ENCODE measurements at regions not wholly inside any gene's neighbourhood (a gene's known extent, or its start where the extent isn't known, plus 50 kb on each side); places are given as distances from the start of the nearest gene placed in this dataset.

DNA sequence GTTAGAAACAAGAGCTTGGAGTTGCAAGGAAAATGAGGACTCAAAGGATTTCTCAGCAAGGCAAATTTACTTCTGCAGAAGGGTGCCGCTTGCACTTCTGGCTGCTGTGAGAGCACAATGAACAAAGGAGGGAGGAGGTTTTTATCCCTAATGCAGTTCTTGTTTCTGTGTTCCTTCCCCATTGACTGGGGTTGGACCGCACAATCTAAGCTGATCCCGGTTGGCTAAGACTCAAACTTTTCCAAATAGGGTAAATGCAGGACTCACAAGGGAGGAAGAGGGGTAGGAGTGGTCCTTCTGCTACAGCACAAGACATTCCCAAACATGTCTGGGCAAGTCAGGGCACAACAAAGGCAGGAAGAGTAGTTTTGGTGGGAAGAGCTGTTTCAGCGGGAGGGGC, 249.6 kb upstream of the MOCS1 start:
- Histone ChIP-seq H3K9ac (ENCODE audit: control insufficient read depth, extremely low read depth, insufficient read depth, low read length) (no peak overlapping the region), H2AFZ (ENCODE audit: control insufficient read depth, low read length) (no peak overlapping the region), H3K9me3 (ENCODE audit: control insufficient read depth, low read depth, low read length) (peaks cover 3% of the 10 kb centered on the region), H3K4me1 (ENCODE audit: control insufficient read depth, extremely low read depth, insufficient read depth, low read length) (no peaks in the 10 kb centered on the region), H3K4me3 (ENCODE audit: control insufficient read depth in 2 of 3, extremely low read depth in 1 of 3, insufficient read depth in 2 of 3, low read depth in 1 of 3, low read length in 3 of 3) (no peak overlapping the region), H3K4me2 (ENCODE audit: control insufficient read depth, extremely low read depth, insufficient read depth, low read depth, low read length) (no peak overlapping the region), H4K20me1 (ENCODE audit: control insufficient read depth, extremely low read depth, insufficient read depth, low read length) (no peaks in the 10 kb centered on the region), H3K9me1 (ENCODE audit: control insufficient read depth, extremely low read depth, insufficient read depth, low read length) (no peaks in the 10 kb centered on the region), H3K79me2 (ENCODE audit: control insufficient read depth, insufficient read depth, low read length) (no peaks in the 10 kb centered on the region), H3K27me3 (ENCODE audit: control insufficient read depth, extremely low read depth, insufficient read depth, low read length) (no peaks in the 10 kb centered on the region), H3K27ac (ENCODE audit: control insufficient read depth, insufficient read depth, low read length) (no peak overlapping the region), H3K36me3 (ENCODE audit: control insufficient read depth in 2 of 2, extremely low read depth in 1 of 2, insufficient read depth in 2 of 2, low read length in 2 of 2) (no peaks in the 10 kb centered on the region)
- dilution Hi-C loops (cut with MboI; ENCODE audit: extremely low pct_ligation_motif_present, low sequenced_read_pairs): no loop called here
- TF ChIP-seq, protein P1, sequence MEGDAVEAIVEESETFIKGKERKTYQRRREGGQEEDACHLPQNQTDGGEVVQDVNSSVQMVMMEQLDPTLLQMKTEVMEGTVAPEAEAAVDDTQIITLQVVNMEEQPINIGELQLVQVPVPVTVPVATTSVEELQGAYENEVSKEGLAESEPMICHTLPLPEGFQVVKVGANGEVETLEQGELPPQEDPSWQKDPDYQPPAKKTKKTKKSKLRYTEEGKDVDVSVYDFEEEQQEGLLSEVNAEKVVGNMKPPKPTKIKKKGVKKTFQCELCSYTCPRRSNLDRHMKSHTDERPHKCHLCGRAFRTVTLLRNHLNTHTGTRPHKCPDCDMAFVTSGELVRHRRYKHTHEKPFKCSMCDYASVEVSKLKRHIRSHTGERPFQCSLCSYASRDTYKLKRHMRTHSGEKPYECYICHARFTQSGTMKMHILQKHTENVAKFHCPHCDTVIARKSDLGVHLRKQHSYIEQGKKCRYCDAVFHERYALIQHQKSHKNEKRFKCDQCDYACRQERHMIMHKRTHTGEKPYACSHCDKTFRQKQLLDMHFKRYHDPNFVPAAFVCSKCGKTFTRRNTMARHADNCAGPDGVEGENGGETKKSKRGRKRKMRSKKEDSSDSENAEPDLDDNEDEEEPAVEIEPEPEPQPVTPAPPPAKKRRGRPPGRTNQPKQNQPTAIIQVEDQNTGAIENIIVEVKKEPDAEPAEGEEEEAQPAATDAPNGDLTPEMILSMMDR (optimal IDR thresholded peaks at IDR 0.05 in 1 of 3, IDR thresholded peaks at IDR 0.05 in 1 of 3, conservative IDR thresholded peaks at IDR 0.05 in 1 of 3; ENCODE audit: extremely low read depth in 1 of 3, insufficient read depth in 2 of 3, low read length in 3 of 3): no peak
- TF ChIP-seq EZH2 (IDR thresholded peaks at IDR 0.05; ENCODE audit: low read length): no peak
- FAIRE-seq (no peak), DNase-seq (ENCODE audit: low read depth, low spot score) (no peak)

DNA sequence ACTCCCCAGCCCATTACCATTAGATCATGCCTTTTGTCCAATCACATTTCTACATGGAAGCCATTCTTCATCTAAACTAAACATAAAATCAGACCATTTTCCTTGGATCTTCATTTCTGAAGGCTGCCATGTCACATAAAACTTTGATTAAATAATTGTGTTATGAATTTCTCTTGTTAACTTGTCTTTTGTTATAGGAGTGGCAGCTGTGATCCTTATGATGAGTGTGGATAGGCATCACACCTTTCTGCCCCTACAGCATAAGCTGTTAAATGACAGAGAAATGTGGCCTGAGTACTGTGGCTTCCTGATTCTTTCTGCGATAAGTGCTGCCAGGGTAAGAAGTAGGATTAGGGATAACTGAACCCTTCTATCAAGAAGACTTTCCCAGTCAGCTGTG, 247.1 kb upstream of the MOCS1 start:
- no peaks in the 10 kb centered on the region for H3K4me1 ChIP-seq (ENCODE audit: control insufficient read depth, extremely low read depth, insufficient read depth, low read length)
- H3K9me3 ChIP-seq (ENCODE audit: control insufficient read depth, low read depth, low read length): peaks cover 3% of the 10 kb centered on the region
- dilution Hi-C loops (cut with MboI; ENCODE audit: extremely low pct_ligation_motif_present, low sequenced_read_pairs): no loop called here
- no peak overlapping the region for H3K4me2 ChIP-seq (ENCODE audit: control insufficient read depth, extremely low read depth, insufficient read depth, low read depth, low read length)
- no peaks in the 10 kb centered on the region for H3K9me1 ChIP-seq (ENCODE audit: control insufficient read depth, extremely low read depth, insufficient read depth, low read length)
- no peak for TF ChIP-seq EZH2 (IDR thresholded peaks at IDR 0.05; ENCODE audit: low read length)
- TF ChIP-seq, protein P1 (optimal IDR thresholded peaks at IDR 0.05 in 1 of 3, IDR thresholded peaks at IDR 0.05 in 1 of 3, conservative IDR thresholded peaks at IDR 0.05 in 1 of 3; ENCODE audit: extremely low read depth in 1 of 3, insufficient read depth in 2 of 3, low read length in 3 of 3): no peak
- no peak overlapping the region for H3K27ac ChIP-seq (ENCODE audit: control insufficient read depth, insufficient read depth, low read length)
- no peaks in the 10 kb centered on the region for H3K36me3 ChIP-seq (ENCODE audit: control insufficient read depth in 2 of 2, extremely low read depth in 1 of 2, insufficient read depth in 2 of 2, low read length in 2 of 2)
- no peak overlapping the region for H3K9ac ChIP-seq (ENCODE audit: control insufficient read depth, extremely low read depth, insufficient read depth, low read length)
- H4K20me1 ChIP-seq (ENCODE audit: control insufficient read depth, extremely low read depth, insufficient read depth, low read length): no peaks in the 10 kb centered on the region
- no peaks in the 10 kb centered on the region for H3K79me2 ChIP-seq (ENCODE audit: control insufficient read depth, insufficient read depth, low read length)
- H3K4me3 ChIP-seq (ENCODE audit: control insufficient read depth in 2 of 3, extremely low read depth in 1 of 3, insufficient read depth in 2 of 3, low read depth in 1 of 3, low read length in 3 of 3): no peak overlapping the region
- FAIRE-seq (no peak), DNase-seq (ENCODE audit: low read depth, low spot score) (no peak)
- no peaks in the 10 kb centered on the region for H3K27me3 ChIP-seq (ENCODE audit: control insufficient read depth, extremely low read depth, insufficient read depth, low read length)
- no peak overlapping the region for H2AFZ ChIP-seq (ENCODE audit: control insufficient read depth, low read length)

Measured in keratinocyte (primary cell).